GM18519 (cell line): ENCODE measurements at regions not wholly inside any gene's neighbourhood (a gene's known extent, or its start where the extent isn't known, plus 50 kb on each side); places are given as distances from the start of the nearest gene placed in this dataset.
"Not testable (repeated sequence)": the region's sequence is repeated elsewhere in the genome, so short reads cannot be mapped to it uniquely, and the experiment has no call there.

Experiments used
- ATAC-seq: cut with Tn5 transposase; IDR thresholded peaks from one replicate; pipeline ENCODE4 v1.9.1; 2021; ENCODE audit warnings: mild to moderate bottlenecking, moderate library complexity; ENCODE audit not compliant: unreplicated experiment, low FRiP score

DNA sequence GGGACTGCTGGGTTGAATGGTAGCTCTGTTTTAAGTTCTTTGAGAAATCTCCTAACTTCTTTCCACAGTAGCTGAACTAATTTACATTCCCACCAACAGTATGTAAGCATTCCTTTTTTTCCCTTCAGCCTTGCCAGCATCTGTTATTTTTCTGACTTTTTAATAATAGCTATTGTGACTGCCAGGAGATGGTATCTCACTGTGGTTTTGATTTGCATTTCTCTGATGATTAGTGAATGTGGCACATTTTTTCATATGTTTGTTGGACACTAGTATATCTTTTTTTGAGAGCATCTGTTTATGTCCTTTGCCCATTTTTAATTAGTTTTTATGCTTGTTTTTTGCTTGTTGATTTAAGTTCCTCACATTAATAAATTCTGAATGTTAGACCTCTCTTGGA, 990.8 kb downstream of the GATA3 start:
- no peak for ATAC-seq

DNA sequence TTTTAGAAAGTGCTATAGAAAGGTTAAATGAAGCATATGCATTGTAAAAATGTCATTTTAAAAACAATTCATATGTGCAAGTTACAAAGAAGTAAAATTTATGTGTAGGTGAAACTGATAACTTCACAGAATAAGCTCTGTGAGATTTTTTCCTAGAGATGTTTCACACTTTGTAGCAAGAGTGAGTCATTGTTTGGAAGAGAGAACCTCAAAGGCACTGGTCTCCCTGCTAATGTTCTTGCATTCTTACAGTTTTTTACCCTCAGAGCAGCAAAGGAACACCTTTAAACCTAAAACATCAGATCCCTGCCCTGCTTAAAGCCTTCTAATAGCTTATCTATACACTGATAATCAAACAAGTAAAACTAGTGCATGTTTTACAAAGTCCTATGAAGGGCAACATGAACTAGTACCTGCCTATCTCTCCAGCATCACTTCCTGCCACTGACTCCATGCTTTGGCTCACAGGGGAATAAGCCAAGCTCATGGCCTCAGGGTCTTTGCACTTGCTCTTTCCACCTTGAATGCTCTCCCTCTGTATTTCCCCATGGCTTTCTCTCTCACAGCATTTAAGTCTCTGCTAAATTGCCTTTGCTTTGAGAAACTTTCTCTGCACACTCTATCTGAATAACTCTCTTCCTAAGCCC, 997.0 kb downstream of the GATA3 start:
- ATAC-seq, result no peak

DNA sequence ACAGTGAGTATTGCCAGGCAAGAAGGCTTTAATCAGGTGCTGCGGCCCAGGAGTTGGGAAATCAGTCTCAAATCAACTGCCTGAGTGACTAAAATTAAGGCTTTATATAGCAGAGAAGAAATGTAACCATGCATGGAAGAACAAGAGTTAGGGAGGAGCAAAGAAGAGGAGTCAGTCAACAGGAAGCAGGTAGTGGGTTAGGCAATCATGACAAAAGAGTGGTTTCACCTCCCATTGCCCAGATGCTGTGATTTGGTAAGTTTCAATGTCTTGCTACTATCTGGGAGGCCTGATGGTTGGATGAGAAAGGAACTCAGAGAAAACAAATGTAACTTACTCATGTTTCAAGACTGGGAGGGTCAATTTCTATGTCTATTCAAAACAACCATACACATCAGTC, 998.3 kb downstream of the GATA3 start:
- no peak for ATAC-seq

DNA sequence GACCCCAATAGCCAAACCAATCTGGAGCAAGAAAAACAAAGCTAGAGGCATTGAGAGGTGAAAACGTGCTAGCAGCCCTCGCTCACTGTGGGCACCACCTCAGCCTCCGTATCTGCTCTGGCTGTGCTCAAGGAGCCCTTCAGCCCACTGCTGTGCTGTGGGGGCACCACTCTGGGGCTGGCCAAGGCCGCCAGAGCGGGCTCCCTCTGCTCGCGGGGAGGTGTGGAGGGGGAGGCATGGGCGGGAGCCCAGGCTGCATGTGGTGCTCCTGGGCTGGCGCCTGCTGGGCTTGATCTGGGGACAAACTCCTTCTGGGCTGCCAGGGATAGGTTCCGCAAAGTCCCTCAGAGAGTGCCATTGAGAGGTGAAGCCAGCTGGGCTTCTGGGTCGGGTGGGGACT, 1002.0 kb downstream of the GATA3 start:
- no peak for ATAC-seq

GRCh38 chr10:9057293-9057692, 1002.8 kb downstream of the GATA3 start:
- ATAC-seq, result not testable (repeated sequence)

- no peak for ATAC-seq
These were observed 1005.8 kb downstream of the GATA3 start for GRCh38 chr10:9060314-9060713.

DNA sequence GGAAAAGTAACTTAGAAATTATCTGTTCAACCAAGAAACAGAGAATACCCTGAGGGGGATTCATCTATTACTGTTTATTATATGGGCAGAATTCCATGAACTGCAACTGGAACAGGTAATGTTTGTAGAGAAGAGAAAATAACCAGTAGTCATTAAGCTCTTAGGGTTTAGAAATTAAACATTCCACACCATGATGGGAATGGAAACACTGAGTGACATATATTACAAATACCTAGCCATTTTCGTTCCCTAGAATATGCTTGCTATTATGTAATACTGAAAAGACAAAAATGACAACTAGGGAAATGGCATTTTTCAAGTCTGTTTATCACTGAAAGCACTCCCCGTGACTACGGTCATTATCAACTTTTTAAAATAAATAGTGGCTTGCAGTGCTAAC, 1007.4 kb downstream of the GATA3 start:
- no peak for ATAC-seq

GRCh38 chr10:9066152-9066551, 1011.7 kb downstream of the GATA3 start:
- no peak for ATAC-seq

GRCh38 chr10:9068003-9068402, 1013.5 kb downstream of the GATA3 start:
- ATAC-seq, result no peak

DNA sequence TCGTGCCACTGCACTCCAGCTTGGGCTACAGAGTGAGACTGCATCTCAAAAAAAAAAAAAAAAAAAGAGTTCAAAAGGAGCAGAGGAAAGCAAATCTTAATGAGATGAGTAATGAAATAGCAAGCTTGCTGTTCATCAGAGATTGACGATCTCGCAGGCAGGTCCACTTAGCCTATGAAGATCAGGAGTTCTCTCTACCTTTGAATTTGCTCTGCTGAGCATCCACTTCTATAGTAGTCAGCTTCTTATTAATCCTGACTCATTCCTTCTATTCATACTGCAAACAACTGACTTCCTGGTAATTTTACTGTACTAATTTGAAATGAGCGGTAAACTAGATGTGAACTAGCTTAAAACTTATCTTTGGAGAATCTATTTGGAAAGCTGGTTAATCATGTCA, 1014.6 kb downstream of the GATA3 start:
- ATAC-seq, result no peak

- ATAC-seq, result no peak
These were observed 1020.9 kb downstream of the GATA3 start for GRCh38 chr10:9075420-9075819.

- no peak for ATAC-seq
These were observed 1021.6 kb downstream of the GATA3 start for GRCh38 chr10:9076066-9076465.

DNA sequence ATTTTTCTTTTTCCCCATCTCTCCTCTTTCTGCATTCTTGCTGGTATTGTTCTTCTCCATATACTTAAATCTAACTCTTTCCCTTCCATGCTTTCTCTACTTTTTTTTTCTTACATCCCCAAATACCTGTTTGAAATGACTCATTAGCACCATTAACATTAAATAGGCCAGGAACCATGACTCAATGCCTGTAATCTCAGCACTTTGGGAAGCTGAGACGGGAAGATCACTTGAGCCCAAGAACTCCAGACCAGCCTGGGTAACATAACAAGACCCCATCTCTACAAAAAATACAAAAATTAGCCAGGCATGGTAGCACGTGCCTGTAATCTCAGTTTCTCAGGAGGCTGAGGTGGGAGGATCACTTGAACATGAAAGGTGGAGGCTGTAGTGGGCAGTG, 1026.8 kb downstream of the GATA3 start:
- no peak for ATAC-seq

DNA sequence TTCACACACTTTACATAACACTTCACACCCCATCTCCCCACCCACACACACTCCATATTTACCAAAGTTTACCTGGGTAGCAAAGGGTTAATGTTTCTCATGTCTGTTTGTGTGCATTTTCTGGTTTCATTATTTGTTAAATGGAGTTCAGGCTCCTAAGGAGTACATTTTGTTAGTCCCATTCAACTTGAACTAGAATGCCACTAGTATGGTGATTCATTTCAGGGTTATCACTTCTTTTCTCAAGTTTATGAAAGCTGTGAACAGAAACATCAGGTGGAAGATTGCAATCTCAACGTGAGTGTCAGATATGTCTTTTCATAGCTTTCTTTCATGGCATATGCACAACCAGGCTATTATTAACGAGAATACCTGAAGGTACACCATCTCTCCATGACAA, 1027.5 kb downstream of the GATA3 start:
- no peak for ATAC-seq

DNA sequence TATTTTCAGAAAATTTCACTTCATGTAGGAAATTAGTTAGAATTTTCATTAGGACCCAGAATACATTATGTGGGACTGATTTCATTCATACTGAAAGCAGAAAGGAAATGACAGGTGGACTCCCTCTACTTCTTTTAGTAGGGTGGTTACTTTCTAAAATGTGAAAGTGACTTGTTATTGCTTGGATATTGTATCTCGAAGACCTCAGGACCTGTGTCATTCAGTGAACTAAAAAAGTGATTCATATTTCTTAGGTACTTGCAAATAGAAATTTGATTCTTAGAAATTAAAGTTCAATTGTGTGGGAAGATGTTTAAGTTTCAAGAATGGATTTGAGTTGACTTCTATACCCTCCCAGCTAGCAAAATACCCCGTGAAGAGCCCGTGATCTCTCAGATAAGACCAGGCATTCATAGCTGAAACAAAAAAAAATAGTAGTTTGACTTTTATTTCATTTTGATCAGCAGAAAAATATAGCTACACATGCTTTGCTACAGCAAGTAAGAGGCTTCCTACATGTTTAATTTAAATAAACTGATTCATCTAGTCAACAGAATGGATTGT, 1037.1 kb downstream of the GATA3 start:
- no peak for ATAC-seq

DNA sequence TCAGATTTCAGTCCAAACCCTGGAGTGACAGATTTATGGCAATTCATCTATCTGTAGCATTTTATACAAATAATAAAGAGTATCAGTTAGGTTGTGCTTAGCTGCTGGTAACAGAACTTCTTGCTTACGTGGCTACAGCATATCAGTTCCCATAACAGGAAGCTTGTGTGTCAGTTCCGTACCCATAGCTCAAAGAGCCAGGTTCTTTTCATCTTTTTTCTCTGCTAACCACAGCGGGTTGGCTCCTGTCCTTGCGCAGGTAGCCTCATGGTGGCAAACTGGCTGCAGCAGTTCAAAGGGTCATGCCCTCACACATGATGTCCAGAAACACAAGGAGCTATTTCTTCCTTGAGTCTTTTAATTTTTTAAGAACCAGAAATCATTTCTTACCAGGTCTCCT, 1041.8 kb downstream of the GATA3 start:
- ATAC-seq, result no peak

GRCh38 chr10:9097206-9097990, 1042.9 kb downstream of the GATA3 start:
- no peak for ATAC-seq

GRCh38 chr10:9097991-9098306, 1043.5 kb downstream of the GATA3 start:
- no peak for ATAC-seq

- ATAC-seq, result no peak
These were observed 1047.5 kb downstream of the GATA3 start for GRCh38 chr10:9102026-9102425.

DNA sequence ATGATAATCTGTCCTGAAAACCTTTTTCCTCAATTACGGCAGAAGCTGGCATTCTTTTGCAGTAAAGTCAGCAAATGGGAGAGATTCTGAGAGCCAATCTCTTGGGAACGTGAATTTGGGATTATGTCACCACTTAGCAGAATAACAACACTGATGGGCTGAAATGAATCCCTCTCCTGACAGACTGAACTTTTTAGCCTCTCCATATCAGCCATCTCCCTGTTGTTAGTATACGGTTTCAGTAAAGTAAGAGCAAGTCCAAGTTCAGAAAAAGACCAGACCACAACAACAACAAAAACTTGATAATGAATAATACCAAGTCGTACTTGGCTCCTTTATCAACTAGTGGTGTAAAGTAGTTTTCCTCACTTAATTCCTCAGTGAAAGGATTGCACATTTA, 1048.8 kb downstream of the GATA3 start:
- ATAC-seq, result no peak

- no peak for ATAC-seq
These were observed 1057.5 kb downstream of the GATA3 start for GRCh38 chr10:9111976-9112375.

GRCh38 chr10:9126728-9127127, 1072.2 kb downstream of the GATA3 start:
- ATAC-seq, result no peak
